ENCODE measurements at regions not wholly inside any gene's neighbourhood (a gene's known extent, or its start where the extent isn't known, plus 50 kb on each side); places are given as distances from the start of the nearest gene placed in this dataset.

DNA sequence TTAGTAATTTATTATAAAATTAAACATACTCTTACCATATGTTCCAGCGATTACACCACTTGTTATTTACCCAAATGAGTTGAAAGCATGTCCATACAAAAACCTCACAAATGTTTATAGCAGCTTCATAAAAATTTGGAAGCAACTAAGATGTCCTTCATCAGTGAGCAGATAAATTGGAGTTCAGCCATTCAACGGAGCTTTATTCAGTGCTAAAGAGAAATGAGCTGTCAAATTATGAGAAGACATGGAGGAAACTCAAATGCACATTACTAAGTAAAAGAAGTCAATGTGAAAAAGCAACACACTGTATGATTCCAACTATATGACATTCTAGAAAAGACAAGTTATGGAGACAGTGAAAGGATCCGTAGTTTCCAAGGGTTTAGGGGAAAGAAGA lies 606.7 kb upstream of the TMPRSS15 start:
- Histone ChIP-seq H3K4me3 (ENCODE audit: low read length in 2 of 2) (no peak overlapping the region), H3K4me2 (ENCODE audit: insufficient read depth, low read length, poor library complexity, severe bottlenecking) (no peak overlapping the region), H2BK120ac (ENCODE audit: low read depth, low read length) (no peak overlapping the region), H2BK5ac (ENCODE audit: low read length) (no peak overlapping the region), H3K4me1 (ENCODE audit: control insufficient read depth in 2 of 2, insufficient read depth in 1 of 2, low read depth in 1 of 2, low read length in 2 of 2) (no peaks in the 10 kb centered on the region), H3K14ac (ENCODE audit: low read length) (no peak overlapping the region), H3K4ac (ENCODE audit: low read length) (no peak overlapping the region), H4K8ac (ENCODE audit: low read depth, low read length) (no peak overlapping the region), H3K36me3 (replicated peaks in 1 of 2; ENCODE audit: control insufficient read depth in 2 of 2, insufficient read depth in 2 of 2, low read length in 2 of 2) (no peaks in the 10 kb centered on the region), H3K27me3 (ENCODE audit: control insufficient read depth in 3 of 3, insufficient read depth in 3 of 3, low read depth in 1 of 3, low read length in 3 of 3) (no peaks in the 10 kb centered on the region), H2BK12ac (ENCODE audit: low read length) (no peak overlapping the region), H3K9me3 (replicated peaks in 1 of 2; ENCODE audit: control insufficient read depth in 2 of 2, insufficient read depth in 1 of 2, low read depth in 1 of 2, low read length in 2 of 2) (no peaks in the 10 kb centered on the region), H3K23ac (ENCODE audit: low read depth, low read length, poor library complexity) (no peak overlapping the region), H2AFZ (ENCODE audit: low read length) (no peak overlapping the region), H2AK5ac (ENCODE audit: low read depth, low read length) (no peak overlapping the region), H3K9ac (ENCODE audit: low read depth, low read length, poor library complexity) (no peak overlapping the region), H3K79me1 (ENCODE audit: low read depth, low read length) (no peaks in the 10 kb centered on the region), H2BK15ac (ENCODE audit: low read length) (no peak overlapping the region), H4K91ac (ENCODE audit: low read depth, low read length, poor library complexity) (no peak overlapping the region), H3K27ac (replicated peaks; ENCODE audit: low read length) (no peak overlapping the region), H3K18ac (ENCODE audit: low read length) (no peak overlapping the region)
- DNase-seq (ENCODE audit: low spot score), result no peak
- WGBS, 2 donors (ENCODE audit: extremely low coverage in 2 of 2, insufficient read length in 2 of 2, insufficient replicate concordance in 1 of 2), result no CpG with 5 or more reads among the region's 3 CpGs

DNA sequence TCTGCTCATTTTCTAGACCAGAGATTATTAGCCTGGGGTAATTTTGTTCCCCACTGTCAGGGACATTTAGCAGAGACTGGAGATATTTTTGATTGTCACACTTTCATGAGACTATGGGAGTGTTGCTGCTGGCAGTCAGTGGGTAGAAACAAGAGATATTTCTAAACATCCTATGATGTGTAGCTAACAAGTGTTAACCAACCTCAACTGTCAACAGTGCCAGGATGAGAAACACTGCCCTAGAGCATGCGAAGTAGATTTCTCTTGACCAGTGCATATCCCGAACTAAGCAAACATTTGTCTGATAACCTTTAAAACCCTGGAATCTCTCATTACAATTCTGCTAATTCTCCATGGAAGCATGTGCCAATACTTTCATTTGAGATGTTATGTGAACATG lies 607.4 kb upstream of the TMPRSS15 start:
- no peak overlapping the region for H2BK12ac ChIP-seq (ENCODE audit: low read length)
- H3K4me1 ChIP-seq (ENCODE audit: control insufficient read depth in 2 of 2, insufficient read depth in 1 of 2, low read depth in 1 of 2, low read length in 2 of 2), result no peaks in the 10 kb centered on the region
- no peak overlapping the region for H3K23ac ChIP-seq (ENCODE audit: low read depth, low read length, poor library complexity)
- H3K14ac ChIP-seq (ENCODE audit: low read length), result no peak overlapping the region
- H2AK5ac ChIP-seq (ENCODE audit: low read depth, low read length), result no peak overlapping the region
- H3K36me3 ChIP-seq (replicated peaks in 1 of 2; ENCODE audit: control insufficient read depth in 2 of 2, insufficient read depth in 2 of 2, low read length in 2 of 2), result no peaks in the 10 kb centered on the region
- H3K18ac ChIP-seq (ENCODE audit: low read length), result no peak overlapping the region
- no peak overlapping the region for H3K27ac ChIP-seq (replicated peaks; ENCODE audit: low read length)
- no peaks in the 10 kb centered on the region for H3K79me1 ChIP-seq (ENCODE audit: low read depth, low read length)
- no peaks in the 10 kb centered on the region for H3K27me3 ChIP-seq (ENCODE audit: control insufficient read depth in 3 of 3, insufficient read depth in 3 of 3, low read depth in 1 of 3, low read length in 3 of 3)
- H4K8ac ChIP-seq (ENCODE audit: low read depth, low read length), result no peak overlapping the region
- no peak for DNase-seq (ENCODE audit: low spot score)
- no CpG with 5 or more reads among the region's 2 CpGs for WGBS, 2 donors (ENCODE audit: extremely low coverage in 2 of 2, insufficient read length in 2 of 2, insufficient replicate concordance in 1 of 2)
- no peak overlapping the region for H2AFZ ChIP-seq (ENCODE audit: low read length)
- H2BK15ac ChIP-seq (ENCODE audit: low read length), result no peak overlapping the region
- H2BK5ac ChIP-seq (ENCODE audit: low read length), result no peak overlapping the region
- no peaks in the 10 kb centered on the region for H3K9me3 ChIP-seq (replicated peaks in 1 of 2; ENCODE audit: control insufficient read depth in 2 of 2, insufficient read depth in 1 of 2, low read depth in 1 of 2, low read length in 2 of 2)
- no peak overlapping the region for H3K9ac ChIP-seq (ENCODE audit: low read depth, low read length, poor library complexity)
- H2BK120ac ChIP-seq (ENCODE audit: low read depth, low read length), result no peak overlapping the region
- H4K91ac ChIP-seq (ENCODE audit: low read depth, low read length, poor library complexity), result no peak overlapping the region
- H3K4ac ChIP-seq (ENCODE audit: low read length), result no peak overlapping the region
- H3K4me3 ChIP-seq (ENCODE audit: low read length in 2 of 2), result no peak overlapping the region
- H3K4me2 ChIP-seq (ENCODE audit: insufficient read depth, low read length, poor library complexity, severe bottlenecking), result no peak overlapping the region

DNA sequence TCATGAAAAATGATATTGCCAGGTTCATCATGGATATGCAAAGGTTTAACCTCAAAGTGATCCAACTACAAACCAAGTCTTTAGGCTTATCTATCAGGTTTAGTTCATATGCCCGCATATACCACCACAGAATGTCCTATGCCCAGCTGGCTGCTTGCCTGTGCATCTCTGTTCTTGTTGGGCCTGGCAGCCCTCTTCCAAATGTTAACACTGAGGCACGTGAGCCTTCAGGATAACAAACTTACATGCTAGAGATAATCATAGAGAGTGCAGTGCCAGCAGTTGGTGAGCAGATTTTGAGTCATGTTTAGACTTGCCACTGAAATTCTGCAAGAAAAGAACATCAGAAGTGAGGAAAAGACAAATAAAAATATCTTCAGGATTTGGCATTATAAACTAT lies 607.9 kb upstream of the TMPRSS15 start:
- Histone ChIP-seq H3K4ac (ENCODE audit: low read length) (no peak overlapping the region), H3K23ac (ENCODE audit: low read depth, low read length, poor library complexity) (no peak overlapping the region), H3K18ac (ENCODE audit: low read length) (no peak overlapping the region), H3K79me1 (ENCODE audit: low read depth, low read length) (no peaks in the 10 kb centered on the region), H3K4me3 (ENCODE audit: low read length in 2 of 2) (no peak overlapping the region), H4K91ac (ENCODE audit: low read depth, low read length, poor library complexity) (no peak overlapping the region), H3K4me2 (ENCODE audit: insufficient read depth, low read length, poor library complexity, severe bottlenecking) (no peak overlapping the region), H2AFZ (ENCODE audit: low read length) (no peak overlapping the region), H2BK5ac (ENCODE audit: low read length) (no peak overlapping the region), H3K27ac (replicated peaks; ENCODE audit: low read length) (no peak overlapping the region), H2AK5ac (ENCODE audit: low read depth, low read length) (no peak overlapping the region), H3K9ac (ENCODE audit: low read depth, low read length, poor library complexity) (no peak overlapping the region), H3K9me3 (replicated peaks in 1 of 2; ENCODE audit: control insufficient read depth in 2 of 2, insufficient read depth in 1 of 2, low read depth in 1 of 2, low read length in 2 of 2) (no peaks in the 10 kb centered on the region), H2BK15ac (ENCODE audit: low read length) (no peak overlapping the region), H3K14ac (ENCODE audit: low read length) (no peak overlapping the region), H3K27me3 (ENCODE audit: control insufficient read depth in 3 of 3, insufficient read depth in 3 of 3, low read depth in 1 of 3, low read length in 3 of 3) (no peaks in the 10 kb centered on the region), H2BK120ac (ENCODE audit: low read depth, low read length) (no peak overlapping the region), H4K8ac (ENCODE audit: low read depth, low read length) (no peak overlapping the region), H3K36me3 (replicated peaks in 1 of 2; ENCODE audit: control insufficient read depth in 2 of 2, insufficient read depth in 2 of 2, low read length in 2 of 2) (no peaks in the 10 kb centered on the region), H2BK12ac (ENCODE audit: low read length) (no peak overlapping the region), H3K4me1 (ENCODE audit: control insufficient read depth in 2 of 2, insufficient read depth in 1 of 2, low read depth in 1 of 2, low read length in 2 of 2) (no peaks in the 10 kb centered on the region)
- WGBS, 2 donors (ENCODE audit: extremely low coverage in 2 of 2, insufficient read length in 2 of 2, insufficient replicate concordance in 1 of 2), result no CpG with 5 or more reads among the region's 2 CpGs
- no peak for DNase-seq (ENCODE audit: low spot score)

DNA sequence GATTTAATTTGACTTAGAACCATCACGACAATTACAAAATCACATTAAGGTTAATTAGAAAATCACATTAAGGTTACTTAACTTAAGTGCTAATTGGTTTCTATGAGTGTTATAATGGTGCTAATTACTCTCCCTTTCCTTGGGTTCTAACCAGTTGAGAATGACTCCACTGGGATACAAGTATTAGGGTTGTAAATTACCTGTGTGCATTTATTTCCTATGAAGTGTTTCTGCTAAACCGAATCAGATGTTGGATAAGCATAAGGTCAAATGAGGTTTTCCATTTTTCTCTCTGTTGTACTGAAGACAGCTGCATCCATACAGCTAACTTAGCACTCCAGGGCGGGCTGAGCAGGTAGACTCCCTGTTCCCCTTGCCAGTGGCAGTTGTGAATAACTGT lies 610.3 kb upstream of the TMPRSS15 start:
- no peak for DNase-seq (ENCODE audit: low spot score)
- Histone ChIP-seq H3K4me1 (ENCODE audit: control insufficient read depth in 2 of 2, insufficient read depth in 1 of 2, low read depth in 1 of 2, low read length in 2 of 2) (no peaks in the 10 kb centered on the region), H2BK5ac (ENCODE audit: low read length) (no peak overlapping the region), H3K4me2 (ENCODE audit: insufficient read depth, low read length, poor library complexity, severe bottlenecking) (no peak overlapping the region), H3K79me1 (ENCODE audit: low read depth, low read length) (no peaks in the 10 kb centered on the region), H3K9ac (ENCODE audit: low read depth, low read length, poor library complexity) (no peak overlapping the region), H3K27me3 (ENCODE audit: control insufficient read depth in 3 of 3, insufficient read depth in 3 of 3, low read depth in 1 of 3, low read length in 3 of 3) (no peaks in the 10 kb centered on the region), H2AK5ac (ENCODE audit: low read depth, low read length) (no peak overlapping the region), H4K91ac (ENCODE audit: low read depth, low read length, poor library complexity) (no peak overlapping the region), H4K8ac (ENCODE audit: low read depth, low read length) (no peak overlapping the region), H3K36me3 (replicated peaks in 1 of 2; ENCODE audit: control insufficient read depth in 2 of 2, insufficient read depth in 2 of 2, low read length in 2 of 2) (no peaks in the 10 kb centered on the region), H2AFZ (ENCODE audit: low read length) (no peak overlapping the region), H2BK15ac (ENCODE audit: low read length) (no peak overlapping the region), H3K4me3 (ENCODE audit: low read length in 2 of 2) (no peak overlapping the region), H3K18ac (ENCODE audit: low read length) (no peak overlapping the region), H3K14ac (ENCODE audit: low read length) (no peak overlapping the region), H2BK12ac (ENCODE audit: low read length) (no peak overlapping the region), H3K4ac (ENCODE audit: low read length) (no peak overlapping the region), H2BK120ac (ENCODE audit: low read depth, low read length) (no peak overlapping the region), H3K27ac (replicated peaks; ENCODE audit: low read length) (no peak overlapping the region), H3K9me3 (replicated peaks in 1 of 2; ENCODE audit: control insufficient read depth in 2 of 2, insufficient read depth in 1 of 2, low read depth in 1 of 2, low read length in 2 of 2) (no peaks in the 10 kb centered on the region), H3K23ac (ENCODE audit: low read depth, low read length, poor library complexity) (no peak overlapping the region)
- WGBS, 2 donors (ENCODE audit: extremely low coverage in 2 of 2, insufficient read length in 2 of 2, insufficient replicate concordance in 1 of 2), result no CpG with 5 or more reads among the region's 3 CpGs

All from neuronal stem cell (in vitro differentiated cells).